ENCODE measurements at regions not wholly inside any gene's neighbourhood (a gene's known extent, or its start where the extent isn't known, plus 50 kb on each side); places are given as distances from the start of the nearest gene placed in this dataset.

DNA sequence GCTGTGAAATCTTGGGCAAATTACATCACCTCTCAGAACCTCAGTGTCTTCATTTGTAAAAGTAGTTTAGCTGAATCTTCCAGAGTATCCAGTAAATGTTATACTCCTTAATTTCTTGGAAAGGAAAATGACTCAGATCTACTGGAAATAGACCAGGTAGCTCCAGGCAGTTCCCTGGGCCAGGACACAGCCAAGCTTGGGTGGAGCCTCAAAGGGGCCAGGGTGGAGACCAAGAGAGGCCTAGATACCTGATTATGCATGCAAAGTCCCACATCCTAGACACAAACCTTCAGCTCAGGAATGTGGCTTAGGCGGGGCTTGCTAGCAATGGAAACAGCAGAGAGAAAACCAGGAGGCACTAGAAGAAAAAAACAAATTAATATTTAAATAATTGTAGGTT lies 272.8 kb downstream of the MAFB start:
- no peak for DNase-seq (ENCODE audit: extremely low read depth in 1 of 2, low read depth in 1 of 2)

DNA sequence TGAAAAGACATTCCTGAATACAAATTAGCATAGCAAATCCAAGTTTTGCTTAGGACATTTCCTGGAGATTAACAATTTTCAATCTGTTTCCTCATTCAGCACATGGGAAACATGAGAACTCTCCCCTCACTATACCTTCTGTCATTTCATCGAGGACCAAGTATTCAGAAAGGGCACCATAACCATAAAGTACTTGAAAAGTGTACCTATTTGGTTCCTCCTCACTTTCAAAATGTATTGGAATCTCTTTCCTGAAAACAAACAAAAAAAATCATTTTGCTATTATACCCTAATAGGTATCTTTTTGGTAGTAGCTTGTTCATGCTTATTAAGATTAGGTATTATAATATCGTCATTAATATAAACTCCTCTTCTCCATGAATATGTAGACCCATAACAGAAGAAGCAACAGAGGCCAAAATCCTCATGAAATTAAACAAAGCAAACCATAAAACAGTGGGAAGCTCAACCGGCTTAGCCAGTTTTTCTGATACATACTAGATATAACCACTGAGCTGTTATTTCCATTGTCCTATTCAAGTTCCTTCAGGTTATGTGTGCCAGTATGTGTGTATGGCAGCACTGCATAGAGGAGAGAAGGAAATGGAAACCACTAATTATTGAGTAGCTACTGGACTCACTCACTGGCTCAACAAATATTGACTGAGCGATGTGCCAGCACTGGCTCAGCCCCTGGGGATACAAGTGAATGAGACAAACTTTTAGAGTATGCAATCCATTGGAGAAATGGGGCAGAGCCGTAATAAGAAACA lies 274.0 kb downstream of the MAFB start:
- DNase-seq (ENCODE audit: extremely low read depth in 1 of 2, low read depth in 1 of 2) = no peak

DNA sequence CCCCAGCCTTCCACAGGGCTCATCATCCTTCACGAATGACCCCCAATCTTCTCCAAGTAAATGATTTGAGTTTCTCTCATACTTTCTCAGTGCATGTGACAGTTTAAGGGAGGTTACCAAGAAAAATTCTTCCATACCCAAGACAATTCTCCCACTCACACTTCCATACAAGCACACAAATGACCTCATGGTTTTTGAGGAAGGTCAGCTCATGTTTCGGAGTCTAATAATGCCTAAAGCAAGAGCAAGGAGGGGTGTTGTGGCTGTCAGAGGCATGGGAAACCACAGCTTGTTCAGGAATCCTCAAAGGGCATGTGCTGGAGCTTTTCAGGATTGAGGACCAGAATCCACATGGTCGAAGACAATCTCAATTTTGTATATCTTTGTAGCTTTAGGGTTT lies 279.0 kb downstream of the MAFB start:
- no peak for DNase-seq (ENCODE audit: extremely low read depth in 1 of 2, low read depth in 1 of 2)

DNA sequence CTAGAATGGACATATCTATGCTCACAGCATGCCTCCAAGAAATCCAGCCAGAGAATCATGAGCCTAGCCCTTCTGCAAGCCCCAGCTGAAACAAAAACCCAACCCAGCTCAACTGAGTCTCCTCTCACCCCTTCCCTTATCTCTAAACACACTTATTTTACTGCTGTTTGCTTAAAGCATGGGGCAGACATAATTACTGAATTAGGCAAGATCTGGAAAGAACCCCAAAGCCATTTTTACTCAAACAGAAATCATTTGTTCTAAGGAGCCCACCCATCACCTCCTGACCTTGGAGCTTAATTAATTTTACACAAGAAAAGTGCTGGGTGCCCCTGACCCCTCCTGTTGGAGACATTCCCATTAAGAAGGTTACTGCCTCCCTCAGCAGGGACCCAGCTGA lies 291.6 kb downstream of the MAFB start:
- no peak for DNase-seq (ENCODE audit: extremely low read depth in 1 of 2, low read depth in 1 of 2)

DNA sequence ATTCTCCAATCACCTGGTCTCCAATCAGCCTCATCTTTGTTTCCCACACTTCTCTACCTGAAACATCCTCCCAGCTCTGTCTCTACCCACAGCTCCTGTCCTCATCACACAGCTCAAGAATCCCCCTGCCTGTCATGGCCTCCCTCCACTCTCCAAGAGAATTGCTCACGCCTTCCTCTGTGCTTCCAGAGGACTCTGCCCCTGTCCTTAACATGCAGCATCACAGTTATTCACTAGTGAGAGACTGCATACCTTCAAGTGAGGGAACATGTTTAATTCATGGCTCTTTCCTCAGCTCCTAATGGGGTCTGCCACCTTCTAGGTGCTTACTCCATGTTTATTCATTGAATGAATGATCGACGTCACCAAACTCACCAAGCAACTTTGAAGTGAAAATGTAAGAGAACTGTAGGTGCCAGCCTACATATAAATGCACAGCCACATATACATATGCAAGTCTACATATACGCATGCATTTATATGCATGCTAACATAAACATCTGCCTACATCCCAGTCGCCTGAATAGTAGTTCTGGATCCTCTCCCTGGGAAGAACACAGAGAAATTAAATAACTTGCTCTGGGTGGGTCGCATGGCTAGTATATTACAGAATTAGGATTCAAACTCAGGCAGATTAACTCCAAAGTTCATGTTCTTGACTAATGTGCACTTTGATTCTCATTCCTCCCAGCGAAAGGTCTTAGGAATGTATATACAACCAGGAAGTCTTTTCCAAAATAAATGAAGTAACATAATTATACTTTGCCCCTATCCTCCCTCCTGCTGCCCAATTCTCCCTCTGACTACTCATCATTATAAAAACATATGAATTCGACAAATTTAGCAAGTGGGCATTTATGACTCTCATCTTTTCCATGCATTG lies 295.6 kb downstream of the MAFB start:
- no peak for DNase-seq (ENCODE audit: extremely low read depth in 1 of 2, low read depth in 1 of 2)

DNA sequence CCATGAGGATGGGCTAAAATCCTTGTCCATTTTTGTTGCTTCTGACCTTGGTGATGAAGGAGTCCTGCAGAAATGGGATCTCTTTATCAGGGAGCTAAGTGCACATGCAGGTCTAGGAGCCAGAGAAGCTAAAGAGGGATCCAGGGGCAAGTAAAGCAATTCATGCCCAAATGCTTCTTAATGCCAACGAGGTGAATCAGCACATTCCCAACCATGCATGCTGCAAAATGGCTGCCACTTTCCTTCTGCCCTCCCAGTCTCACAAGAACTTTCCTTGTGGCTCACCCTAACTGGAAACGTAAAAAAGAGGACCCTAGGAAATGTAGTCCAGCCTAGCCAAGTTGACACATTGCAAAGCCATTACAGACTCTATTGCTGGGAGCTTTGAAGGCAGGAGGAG lies 298.4 kb downstream of the MAFB start:
- no peak for DNase-seq (ENCODE audit: extremely low read depth in 1 of 2, low read depth in 1 of 2)

DNA sequence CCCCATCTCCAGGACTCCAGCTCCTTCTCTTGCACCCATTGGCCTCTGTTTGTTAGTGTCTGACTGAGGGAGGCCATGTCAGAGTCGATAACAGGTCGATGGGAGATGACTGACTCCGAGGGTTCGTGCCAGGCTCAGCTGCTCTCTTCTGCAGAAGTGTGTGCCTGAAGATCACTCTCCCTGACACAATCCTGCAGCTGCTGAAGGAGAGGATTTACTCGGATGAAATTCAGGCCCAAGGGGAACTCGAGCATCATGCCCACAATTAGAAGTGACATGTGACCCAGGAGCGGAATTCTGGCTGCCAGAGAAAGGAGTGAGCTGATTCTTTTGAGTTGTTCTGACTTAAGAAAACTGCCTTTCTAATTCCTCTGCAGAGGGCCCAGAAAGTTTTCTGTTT lies 318.2 kb downstream of the MAFB start:
- DNase-seq (ENCODE audit: extremely low read depth in 1 of 2, low read depth in 1 of 2) = no peak

DNA sequence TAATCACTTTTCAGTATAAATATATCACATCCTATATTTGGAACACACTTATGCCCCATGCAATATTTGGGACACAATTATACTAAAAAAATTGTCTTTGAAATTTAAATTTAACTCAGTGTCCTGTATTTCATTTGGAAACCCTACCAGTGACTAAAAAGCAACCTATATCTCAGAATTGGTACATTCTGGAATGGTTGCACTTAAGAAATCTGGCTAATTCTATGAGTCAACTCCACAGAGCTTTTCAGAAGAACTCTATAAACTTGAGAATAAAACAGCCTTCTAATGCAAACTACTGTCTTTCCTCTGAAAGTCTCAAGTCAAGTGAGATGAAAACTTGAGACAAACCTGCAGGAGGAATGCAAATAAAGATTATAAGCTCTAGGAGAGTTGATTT lies 320.2 kb downstream of the MAFB start:
- no peak for DNase-seq (ENCODE audit: extremely low read depth in 1 of 2, low read depth in 1 of 2)

DNA sequence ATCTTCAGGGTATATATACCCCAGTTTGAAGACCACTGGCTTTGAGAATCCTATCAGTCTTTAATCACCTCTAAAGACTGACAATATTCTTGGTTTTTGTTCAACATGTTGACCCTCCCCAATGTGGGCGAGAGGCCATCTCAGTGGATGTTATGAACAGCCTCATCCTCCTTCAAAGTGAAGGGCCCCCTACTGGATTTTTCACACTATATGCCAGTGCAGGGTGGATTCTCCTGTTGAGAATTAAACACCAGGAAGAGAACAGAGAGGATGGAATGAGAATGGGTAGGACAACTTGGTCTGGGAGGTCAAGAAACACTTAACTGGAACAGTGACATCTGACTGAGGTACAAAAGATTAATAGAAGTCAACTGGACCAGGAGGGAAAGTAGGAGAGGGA lies 327.1 kb downstream of the MAFB start:
- no peak for DNase-seq (ENCODE audit: extremely low read depth in 1 of 2, low read depth in 1 of 2)

DNA sequence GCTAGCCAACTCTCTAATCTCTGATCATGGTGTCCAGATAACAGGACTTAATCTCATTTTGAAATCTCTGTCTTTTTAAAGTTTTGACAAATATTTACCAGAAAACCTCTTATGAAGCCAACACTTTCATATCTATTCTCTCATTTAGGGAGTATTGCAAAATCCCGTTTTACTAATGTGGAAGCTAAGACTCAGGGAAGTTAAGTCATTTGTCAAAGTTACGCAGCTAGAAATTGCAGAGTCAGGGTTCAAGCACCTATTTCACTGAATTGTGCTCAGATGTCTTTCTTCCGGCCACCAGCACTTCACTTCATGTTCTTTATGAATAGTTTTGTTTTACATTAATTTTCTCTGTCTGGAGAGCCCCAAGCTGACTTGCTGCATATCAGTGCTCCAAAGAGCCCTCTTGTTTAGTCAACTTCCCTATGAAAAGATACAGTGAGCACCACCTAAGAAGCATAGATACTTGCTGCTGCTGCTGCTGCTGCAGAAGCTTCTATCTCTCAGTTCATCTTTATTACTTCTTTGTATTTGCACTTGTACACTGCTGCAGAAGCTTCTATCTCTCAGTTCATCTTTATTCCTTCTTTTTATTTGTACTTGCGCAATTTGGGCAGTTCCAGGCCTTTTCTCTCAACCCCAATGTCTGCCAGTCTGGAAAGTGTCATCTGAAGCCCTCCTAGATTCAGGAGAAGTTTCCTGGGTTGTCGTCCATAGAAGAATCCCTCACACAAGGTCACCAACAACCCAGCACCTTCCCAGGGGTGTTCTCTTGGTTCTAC lies 329.7 kb downstream of the MAFB start:
- no peak for DNase-seq (ENCODE audit: extremely low read depth in 1 of 2, low read depth in 1 of 2)

DNA sequence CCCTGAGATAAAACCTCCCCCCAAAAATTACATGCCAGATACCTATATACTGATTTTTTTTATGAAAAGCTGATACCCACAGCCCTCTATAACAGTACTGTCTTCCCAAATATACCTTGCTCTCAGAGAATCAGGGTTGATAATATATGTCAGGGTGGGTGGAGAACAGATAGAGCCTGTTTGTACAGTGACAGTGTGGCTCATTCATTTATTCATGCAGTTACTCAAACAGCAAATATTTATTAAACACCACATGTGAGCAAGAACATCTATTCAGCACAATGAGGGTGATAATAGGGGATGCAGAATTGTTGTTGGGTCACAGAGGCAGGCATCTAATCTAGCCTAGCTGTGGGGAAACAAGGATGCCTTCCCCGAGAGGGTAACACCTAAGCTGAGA lies 334.2 kb downstream of the MAFB start:
- DNase-seq (ENCODE audit: extremely low read depth in 1 of 2, low read depth in 1 of 2) = no peak

DNA sequence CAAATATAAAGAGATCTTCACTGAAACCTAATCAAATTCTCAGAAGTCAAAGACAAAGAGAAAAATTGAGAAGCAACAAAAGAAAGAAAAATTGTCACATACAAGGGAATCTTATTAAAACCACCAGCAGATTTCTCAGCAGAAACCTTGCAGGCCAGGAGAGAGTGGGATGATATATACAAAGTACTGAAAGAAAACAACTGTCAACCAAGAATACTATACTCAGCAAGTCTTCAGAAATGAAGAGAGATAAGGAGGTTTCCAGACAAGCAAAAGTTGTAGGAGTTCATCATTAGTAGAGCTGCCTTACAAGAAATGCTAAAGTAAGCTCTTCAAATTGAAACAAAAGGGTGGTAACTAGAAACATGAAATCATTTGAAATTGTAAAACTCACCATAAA lies 345.6 kb downstream of the MAFB start:
- no peak for DNase-seq (ENCODE audit: extremely low read depth in 1 of 2, low read depth in 1 of 2)

DNA sequence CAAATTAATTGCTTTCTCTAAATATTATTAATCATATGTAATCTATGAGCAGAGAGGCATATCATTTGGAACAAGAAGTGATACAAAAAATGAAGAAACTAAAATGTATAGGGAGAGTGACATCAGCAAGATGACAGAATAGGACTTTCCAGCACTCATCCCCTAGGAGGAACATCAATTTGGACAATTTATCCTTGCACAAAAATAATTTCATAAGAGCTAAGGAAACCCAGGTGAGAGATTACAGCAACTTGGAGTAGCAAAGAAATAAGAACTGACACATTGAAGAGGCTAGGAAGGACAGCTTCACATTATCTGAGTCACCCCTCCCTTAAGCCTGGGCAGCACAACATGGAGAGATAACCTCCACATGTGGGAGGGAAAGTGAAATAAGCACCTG lies 347.5 kb downstream of the MAFB start:
- no peak for DNase-seq (ENCODE audit: extremely low read depth in 1 of 2, low read depth in 1 of 2)

DNA sequence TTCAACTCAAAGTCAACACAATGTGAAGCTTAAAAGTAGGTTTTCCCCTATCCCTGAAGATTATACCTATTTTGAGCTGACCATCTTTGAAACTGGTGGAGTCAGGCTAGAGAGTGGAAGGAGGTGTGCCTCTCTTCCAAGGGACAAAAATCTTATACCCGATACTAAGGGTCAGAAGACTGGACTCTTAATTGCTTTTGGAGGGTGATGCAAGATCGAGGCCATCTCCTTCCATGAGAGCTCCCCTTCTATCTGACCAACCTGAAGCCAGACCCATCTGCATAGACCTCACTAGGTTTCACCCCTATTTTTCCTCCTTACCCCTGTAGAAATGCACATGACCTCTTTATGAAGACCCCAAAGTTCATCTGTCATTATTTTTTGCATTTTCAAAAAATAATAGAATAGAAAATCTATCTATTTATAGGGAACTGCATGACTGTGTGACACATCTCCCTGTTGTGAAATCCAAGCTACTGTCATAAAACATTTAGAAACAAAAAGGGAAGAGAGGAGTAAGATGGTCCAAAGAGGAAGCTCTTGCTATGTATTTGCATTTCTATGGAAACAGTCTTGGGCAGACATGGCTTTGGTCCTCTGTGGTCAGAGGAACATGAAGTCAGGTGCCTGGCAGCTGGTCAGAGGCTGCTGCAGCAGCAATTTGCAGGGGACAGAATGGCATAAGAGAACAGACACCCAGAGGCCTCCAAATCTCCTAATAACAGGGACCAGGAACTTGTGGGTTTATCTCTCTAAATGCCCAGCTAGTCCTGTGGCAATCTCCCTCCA lies 349.2 kb downstream of the MAFB start:
- no peak for DNase-seq (ENCODE audit: extremely low read depth in 1 of 2, low read depth in 1 of 2)

DNA sequence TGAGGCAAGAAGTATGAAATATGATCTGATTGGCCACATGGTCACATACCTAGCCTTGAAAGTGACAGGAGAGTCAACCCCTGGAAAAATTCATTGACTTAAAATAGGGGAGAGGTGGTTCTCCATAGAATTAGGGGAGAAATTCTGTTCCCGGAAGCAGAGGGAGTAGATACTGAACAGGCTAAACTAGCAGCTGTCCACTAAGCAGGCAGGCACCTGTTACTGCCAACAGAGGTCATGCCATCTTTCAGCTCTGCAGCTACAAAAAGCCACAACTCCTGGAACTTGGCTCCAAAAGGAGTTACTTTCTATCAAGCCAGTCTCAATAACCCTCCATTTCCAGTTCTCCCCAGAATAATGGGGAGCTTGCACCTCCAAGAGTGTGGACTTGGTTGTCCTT lies 352.5 kb downstream of the MAFB start:
- no peak for DNase-seq (ENCODE audit: extremely low read depth in 1 of 2, low read depth in 1 of 2)

DNA sequence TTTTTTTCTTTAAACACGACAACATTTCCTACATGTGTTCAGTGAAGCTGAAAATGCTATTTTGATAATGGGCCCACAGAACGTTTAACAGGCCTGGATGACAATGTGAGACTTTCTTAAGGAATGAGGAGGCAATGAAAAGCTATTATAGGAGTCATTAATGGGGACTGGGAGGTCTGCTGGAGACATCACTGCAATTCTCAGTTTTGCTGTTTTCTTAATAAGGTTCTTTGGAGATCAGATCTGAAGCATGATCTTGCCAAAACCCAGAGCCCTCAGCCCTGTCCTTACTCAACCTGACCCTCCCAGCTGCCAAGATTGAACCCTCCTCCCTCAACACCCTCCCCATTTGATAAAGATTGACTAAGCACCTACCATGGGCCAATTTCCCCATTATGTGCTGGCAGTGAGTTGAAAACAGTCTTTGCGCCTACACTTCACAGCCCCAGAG lies 353.1 kb downstream of the MAFB start:
- no peak for DNase-seq (ENCODE audit: extremely low read depth in 1 of 2, low read depth in 1 of 2)

DNA sequence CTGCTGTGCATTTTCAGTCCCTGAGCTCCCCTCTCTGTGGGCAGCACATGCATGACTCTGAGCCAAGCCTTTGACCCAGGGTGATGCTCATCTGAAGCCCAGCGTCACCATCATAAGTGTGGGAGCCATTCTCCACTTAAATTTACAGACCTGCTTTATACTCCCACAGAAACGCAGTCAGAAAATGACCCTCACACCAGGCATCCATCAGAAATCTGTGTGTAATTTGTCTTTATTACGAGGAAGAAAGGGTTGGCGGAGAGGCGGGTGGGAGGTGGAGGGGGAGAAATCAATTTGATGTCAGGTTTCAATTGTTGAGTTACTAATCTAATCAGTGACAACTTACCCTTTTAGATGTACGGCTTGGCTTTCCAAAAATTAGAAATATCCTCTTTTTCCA lies 353.6 kb downstream of the MAFB start:
- DNase-seq (ENCODE audit: extremely low read depth in 1 of 2, low read depth in 1 of 2) = no peak

DNA sequence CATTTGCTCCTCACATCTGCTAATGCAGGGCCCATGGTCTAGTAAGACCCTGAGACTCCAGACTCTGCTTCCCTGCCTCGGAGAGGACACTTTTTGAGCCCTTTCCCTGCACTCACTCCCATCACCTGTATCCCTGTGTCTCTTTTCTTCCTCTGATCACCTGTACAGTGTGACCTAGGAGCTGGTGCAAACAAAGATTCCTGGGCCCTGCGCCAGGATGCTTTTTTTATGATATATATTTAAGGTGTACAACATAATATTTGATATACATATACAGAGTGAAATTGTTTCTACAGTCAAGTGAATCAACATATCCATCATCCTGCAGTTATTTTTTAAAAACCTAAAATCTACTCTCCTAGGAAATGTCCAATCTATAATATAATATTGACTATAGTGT lies 355.4 kb downstream of the MAFB start:
- no peak for DNase-seq (ENCODE audit: extremely low read depth in 1 of 2, low read depth in 1 of 2)

DNA sequence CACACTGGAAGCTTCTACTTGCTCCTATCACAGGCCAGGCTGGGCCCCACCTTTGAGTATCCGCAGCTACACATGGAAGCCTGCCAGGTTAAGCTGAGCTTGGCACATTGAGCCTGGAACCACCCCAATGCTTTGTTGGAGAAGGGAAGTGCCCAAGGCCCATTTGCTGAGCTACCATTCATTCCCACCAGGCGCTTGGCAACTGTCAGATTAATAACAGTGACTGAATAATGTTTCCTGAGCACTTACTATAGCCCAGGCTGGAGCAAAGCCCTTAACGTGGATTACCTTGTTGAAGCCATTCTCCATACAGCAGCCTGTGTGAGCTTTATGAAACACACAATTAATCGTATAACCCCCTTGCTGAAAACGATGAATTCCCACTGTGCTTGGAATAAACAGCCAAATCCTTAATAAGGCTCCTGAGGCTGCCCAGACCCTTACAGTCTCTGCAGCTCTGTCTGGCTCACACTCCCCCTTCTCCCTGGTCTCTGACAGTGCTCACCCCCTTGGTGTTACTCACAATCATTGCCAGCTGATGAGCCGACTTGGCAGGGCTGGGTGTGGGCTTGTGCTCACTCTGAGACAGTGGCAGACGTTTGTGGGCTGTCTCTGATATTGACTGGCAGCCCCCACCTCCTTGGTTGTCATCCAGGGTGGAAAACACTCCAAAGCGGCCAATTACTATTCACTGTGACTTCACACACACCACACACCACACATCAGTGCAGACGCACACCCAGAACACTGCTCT lies 357.1 kb downstream of the MAFB start:
- DNase-seq (ENCODE audit: extremely low read depth in 1 of 2, low read depth in 1 of 2) = no peak

DNA sequence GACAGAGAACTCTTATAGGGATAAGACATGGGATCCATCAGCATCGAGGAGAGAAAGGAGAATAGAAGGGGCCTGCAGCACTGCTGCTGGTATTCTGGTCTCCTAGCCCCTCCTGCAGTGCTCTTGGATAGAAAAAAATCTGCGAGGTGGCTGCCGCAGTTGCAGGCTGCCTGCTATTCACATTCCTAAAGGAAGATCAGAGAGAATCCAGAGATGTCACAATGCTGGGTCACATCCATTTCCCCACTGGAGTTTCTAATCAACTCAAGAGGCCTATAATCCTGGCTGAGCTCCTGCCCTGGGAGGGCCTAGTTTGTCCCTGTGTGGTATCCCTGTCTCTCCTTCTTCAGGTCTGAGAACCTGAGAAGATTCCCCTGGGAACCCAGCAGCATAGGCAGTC lies 357.8 kb downstream of the MAFB start:
- DNase-seq (ENCODE audit: extremely low read depth in 1 of 2, low read depth in 1 of 2) = no peak

Measured in activated CD8-positive, alpha-beta memory T cell treated with anti-CD3 and anti-CD28 coated beads for 1 hour (primary cell).